Coronary artery (tissue), 2 donors: ENCODE measurements at regions not wholly inside any gene's neighbourhood (a gene's known extent, or its start where the extent isn't known, plus 50 kb on each side); places are given as distances from the start of the nearest gene placed in this dataset.

ENCODE experiments used
- DNase-seq: peaks from one replicate; pipeline ENCODE4 v3.0.0-alpha.2; 2017; ENCODE audit warnings: low spot score
- H3K27ac ChIP-seq, 2 donors: fragments of 200-600 bp; sonication (generic); one replicate each; pipeline ENCODE4 v1.5.1; 2016 to 2019
- H3K4me3 ChIP-seq: fragments of 200-600 bp; sonication (generic); 2 replicates; pipeline ENCODE4 v1.5.1; 2016; ENCODE audit warnings: mild to moderate bottlenecking, moderate library complexity
- TF ChIP-seq, protein P1 (sequence below): fragments of 200-600 bp; sonication (generic); IDR thresholded peaks from one replicate; pipeline ENCODE4 v1.5.1; 2019; ENCODE audit warnings: antibody characterized with exemption

GRCh38 chr13:107006661-107007060, 438.7 kb upstream of the ARGLU1 start:
- H3K27ac ChIP-seq: no peak overlapping the region
- H3K4me3 ChIP-seq: no peak overlapping the region
- TF ChIP-seq, protein P1, sequence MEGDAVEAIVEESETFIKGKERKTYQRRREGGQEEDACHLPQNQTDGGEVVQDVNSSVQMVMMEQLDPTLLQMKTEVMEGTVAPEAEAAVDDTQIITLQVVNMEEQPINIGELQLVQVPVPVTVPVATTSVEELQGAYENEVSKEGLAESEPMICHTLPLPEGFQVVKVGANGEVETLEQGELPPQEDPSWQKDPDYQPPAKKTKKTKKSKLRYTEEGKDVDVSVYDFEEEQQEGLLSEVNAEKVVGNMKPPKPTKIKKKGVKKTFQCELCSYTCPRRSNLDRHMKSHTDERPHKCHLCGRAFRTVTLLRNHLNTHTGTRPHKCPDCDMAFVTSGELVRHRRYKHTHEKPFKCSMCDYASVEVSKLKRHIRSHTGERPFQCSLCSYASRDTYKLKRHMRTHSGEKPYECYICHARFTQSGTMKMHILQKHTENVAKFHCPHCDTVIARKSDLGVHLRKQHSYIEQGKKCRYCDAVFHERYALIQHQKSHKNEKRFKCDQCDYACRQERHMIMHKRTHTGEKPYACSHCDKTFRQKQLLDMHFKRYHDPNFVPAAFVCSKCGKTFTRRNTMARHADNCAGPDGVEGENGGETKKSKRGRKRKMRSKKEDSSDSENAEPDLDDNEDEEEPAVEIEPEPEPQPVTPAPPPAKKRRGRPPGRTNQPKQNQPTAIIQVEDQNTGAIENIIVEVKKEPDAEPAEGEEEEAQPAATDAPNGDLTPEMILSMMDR: no peak
- no peak for DNase-seq

DNA sequence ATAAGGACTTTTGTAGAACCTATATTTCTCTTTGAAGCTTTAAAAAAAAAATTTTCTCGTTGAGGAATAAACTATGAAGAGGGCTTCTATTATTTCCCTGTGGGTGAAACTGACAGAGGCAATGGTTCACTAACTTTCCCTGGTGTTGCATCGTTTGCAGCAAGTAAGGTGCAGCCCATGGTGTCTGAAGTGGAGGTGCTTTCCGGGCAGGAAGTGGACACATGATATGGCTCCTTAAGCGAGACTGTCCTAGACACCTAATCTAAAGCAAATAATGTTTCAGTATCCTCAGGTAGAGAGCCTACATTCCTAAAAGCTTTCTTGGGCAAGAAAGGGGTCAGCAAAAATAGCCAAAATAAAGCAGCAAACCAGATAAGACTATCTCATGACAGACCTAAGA, 437.6 kb upstream of the ARGLU1 start:
- H3K27ac ChIP-seq: no peak overlapping the region
- no peak overlapping the region for H3K4me3 ChIP-seq
- TF ChIP-seq, protein P1: no peak
- DNase-seq: no peak

- TF ChIP-seq, protein P1: no peak
- Histone ChIP-seq H3K4me3 (no peak overlapping the region), H3K27ac (no peak overlapping the region)
- no peak for DNase-seq
These were observed 436.0 kb upstream of the ARGLU1 start for GRCh38 chr13:107003911-107004310.

DNA sequence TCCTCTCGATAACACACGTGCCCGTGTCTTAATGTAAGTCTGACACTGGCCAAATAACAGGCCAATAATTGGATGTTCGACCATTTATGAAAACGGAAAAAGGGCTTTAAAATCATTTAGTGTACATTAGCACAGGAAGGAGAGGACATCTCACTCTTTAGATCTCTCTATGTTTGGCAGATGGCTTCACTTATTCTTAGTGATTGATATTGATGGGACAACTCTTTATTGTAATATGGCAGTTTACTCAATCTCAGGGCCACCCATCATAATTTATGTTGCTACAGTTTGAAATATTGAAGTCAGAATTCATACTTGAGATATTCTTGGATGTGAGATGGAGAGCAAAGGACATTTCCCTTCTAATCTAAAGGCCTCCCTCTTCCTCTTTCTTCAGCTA, 430.7 kb upstream of the ARGLU1 start:
- no peak for DNase-seq

GRCh38 chr13:106997696-106998095, 429.8 kb upstream of the ARGLU1 start:
- TF ChIP-seq, protein P1: no peak
- no peak overlapping the region for H3K4me3 ChIP-seq
- no peak overlapping the region for H3K27ac ChIP-seq
- no peak for DNase-seq

More for the DNA sequence above, 430.7 kb upstream of the ARGLU1 start:
- Histone ChIP-seq H3K27ac (no peak overlapping the region), H3K4me3 (no peak overlapping the region)
- TF ChIP-seq, protein P1: no peak

- no peak for DNase-seq
- no peak overlapping the region for H3K4me3 ChIP-seq
- H3K27ac ChIP-seq: no peak overlapping the region
These were observed 429.1 kb upstream of the ARGLU1 start for GRCh38 chr13:106996867-106997618.

More at GRCh38 chr13:106996867-106997618, 429.1 kb upstream of the ARGLU1 start:
- TF ChIP-seq, protein P1: no peak
